DND-41 (cell line): ENCODE measurements at regions not wholly inside any gene's neighbourhood (a gene's known extent, or its start where the extent isn't known, plus 50 kb on each side); places are given as distances from the start of the nearest gene placed in this dataset.

Experiments
- ATAC-seq: fragments of 200-7000 bp; cut with Tn5 transposase; 3 replicates; pipeline ENCODE4 v1.9.1; 2021; ENCODE audit warnings: low read depth; ENCODE audit not compliant: insufficient read depth
- DNase-seq: peaks from one replicate; pipeline ENCODE4 v3.0.0-alpha.2; 2020
- H2AFZ ChIP-seq: 2 replicates; pipeline ENCODE4 v1.6.0; 2012; ENCODE audit warnings: low read depth, low read length
- H3K27ac ChIP-seq: 2 replicates; pipeline ENCODE4 v1.5.1; 2012; ENCODE audit warnings: low read length, inconsistent platforms
- H3K27me3 ChIP-seq: fragments of 200-600 bp; sonication (generic); 2 replicates; pipeline ENCODE4 v1.6.0; 2012; ENCODE audit warnings: low read length, mild to moderate bottlenecking, inconsistent platforms; ENCODE audit not compliant: insufficient read depth, poor library complexity
- H3K36me3 ChIP-seq: 2 replicates; pipeline ENCODE4 v1.5.1; 2012; ENCODE audit warnings: low read length, inconsistent platforms; ENCODE audit not compliant: insufficient read depth
- H3K4me1 ChIP-seq: 2 replicates; pipeline ENCODE4 v1.5.1; 2012; ENCODE audit warnings: mild to moderate bottlenecking, low read length; ENCODE audit not compliant: insufficient read depth
- H3K4me2 ChIP-seq: 2 replicates; pipeline ENCODE4 v1.6.0; 2012; ENCODE audit warnings: mild to moderate bottlenecking, moderate library complexity, low read length, inconsistent platforms; ENCODE audit not compliant: insufficient read depth
- H3K4me3 ChIP-seq, 2 experiments: fragments of 200-600 bp in 1 of 2; shearing (Covaris generic) in 1 of 2; 2 replicates each; pipeline ENCODE4 v1.5.1; 2012 to 2016; ENCODE audit warnings: inconsistent platforms in 2 of 2, low read length in 2 of 2, mild to moderate bottlenecking in 2 of 2, low read depth in 1 of 2, moderate library complexity in 1 of 2
- H3K79me2 ChIP-seq: 2 replicates; pipeline ENCODE4 v1.6.0; 2012; ENCODE audit warnings: low read length, inconsistent platforms; ENCODE audit not compliant: insufficient read depth
- H3K9ac ChIP-seq: 2 replicates; pipeline ENCODE4 v1.6.0; 2012; ENCODE audit warnings: low read depth, mild to moderate bottlenecking, inconsistent platforms, low read length, moderate library complexity
- H3K9me3 ChIP-seq: 2 replicates; pipeline ENCODE4 v1.5.1; 2012; ENCODE audit warnings: low read length, moderate library complexity, mild to moderate bottlenecking, inconsistent platforms; ENCODE audit not compliant: insufficient read depth, severe bottlenecking
- H4K20me1 ChIP-seq: 2 replicates; pipeline ENCODE4 v1.6.0; 2012; ENCODE audit warnings: low read length; ENCODE audit not compliant: insufficient read depth
- CTCF ChIP-seq: IDR thresholded peaks from 2 replicates; pipeline ENCODE4 v1.5.1; 2012; ENCODE audit warnings: borderline replicate concordance, low read length, moderate library complexity, mild to moderate bottlenecking; ENCODE audit not compliant: poor library complexity, severe bottlenecking; ENCODE audit errors: extremely low read depth
- EZH2 ChIP-seq: IDR thresholded peaks from 3 replicates; pipeline ENCODE4 v1.6.1; 2012; ENCODE audit warnings: borderline replicate concordance, low read depth, mild to moderate bottlenecking, moderate library complexity, low read length, inconsistent platforms; ENCODE audit not compliant: severe bottlenecking

- TF ChIP-seq EZH2 (no peak), CTCF (no peak)
- no peaks in the 10 kb centered on the region for H3K79me2 ChIP-seq
- no peaks in the 10 kb centered on the region for H3K27me3 ChIP-seq
These were observed 672.3 kb downstream of the LRRC70 start for GRCh38 chr5:63250939-63251338.

GRCh38 chr5:63249960-63250359 lies 671.3 kb downstream of the LRRC70 start:
- H3K36me3 ChIP-seq, result no peaks in the 10 kb centered on the region

More at GRCh38 chr5:63250939-63251338, 672.3 kb downstream of the LRRC70 start:
- H2AFZ ChIP-seq, result no peak overlapping the region
- H4K20me1 ChIP-seq, result no peaks in the 10 kb centered on the region
- no peaks in the 10 kb centered on the region for H3K36me3 ChIP-seq
- DNase-seq (no peak), ATAC-seq (no peak)
- no peak overlapping the region for H3K4me3 ChIP-seq
- H3K27ac ChIP-seq, result no peak overlapping the region
- H3K4me2 ChIP-seq, result no peak overlapping the region
- no peak overlapping the region for H3K9ac ChIP-seq
- H3K4me1 ChIP-seq, result no peaks in the 10 kb centered on the region
- H3K9me3 ChIP-seq, result no peaks in the 10 kb centered on the region

GRCh38 chr5:63247651-63248050 lies 669.0 kb downstream of the LRRC70 start:
- Histone ChIP-seq H3K36me3 (no peaks in the 10 kb centered on the region), H3K9me3 (no peaks in the 10 kb centered on the region), H3K4me3 (no peak overlapping the region), H3K4me2 (no peak overlapping the region), H2AFZ (no peak overlapping the region), H4K20me1 (no peaks in the 10 kb centered on the region), H3K4me1 (no peaks in the 10 kb centered on the region), H3K9ac (no peak overlapping the region), H3K27me3 (no peaks in the 10 kb centered on the region), H3K27ac (no peak overlapping the region), H3K79me2 (no peaks in the 10 kb centered on the region)
- no peak for DNase-seq
- no peak for TF ChIP-seq EZH2
- no peak for TF ChIP-seq CTCF
- no peak for ATAC-seq

More at GRCh38 chr5:63249960-63250359, 671.3 kb downstream of the LRRC70 start:
- no peaks in the 10 kb centered on the region for H3K4me1 ChIP-seq
- no peak overlapping the region for H2AFZ ChIP-seq
- DNase-seq (no peak), ATAC-seq (no peak)
- no peak overlapping the region for H3K9ac ChIP-seq
- no peak overlapping the region for H3K27ac ChIP-seq
- H3K27me3 ChIP-seq, result no peaks in the 10 kb centered on the region
- H3K9me3 ChIP-seq, result no peaks in the 10 kb centered on the region
- H3K4me3 ChIP-seq, result no peak overlapping the region
- no peak for TF ChIP-seq EZH2
- TF ChIP-seq CTCF, result no peak
- H4K20me1 ChIP-seq, result no peaks in the 10 kb centered on the region
- H3K4me2 ChIP-seq, result no peak overlapping the region
- H3K79me2 ChIP-seq, result no peaks in the 10 kb centered on the region

- no peak overlapping the region for H3K9ac ChIP-seq
- no peaks in the 10 kb centered on the region for H3K27me3 ChIP-seq
- TF ChIP-seq CTCF, result no peak
- TF ChIP-seq EZH2, result no peak
- H3K4me3 ChIP-seq, result no peak overlapping the region
- H3K36me3 ChIP-seq, result no peaks in the 10 kb centered on the region
- DNase-seq (no peak), ATAC-seq (no peak)
- no peaks in the 10 kb centered on the region for H3K9me3 ChIP-seq
- no peaks in the 10 kb centered on the region for H4K20me1 ChIP-seq
- no peaks in the 10 kb centered on the region for H3K79me2 ChIP-seq
- H3K27ac ChIP-seq, result no peak overlapping the region
- H3K4me1 ChIP-seq, result no peaks in the 10 kb centered on the region
- no peak overlapping the region for H2AFZ ChIP-seq
- no peak overlapping the region for H3K4me2 ChIP-seq
These were observed 666.7 kb downstream of the LRRC70 start for GRCh38 chr5:63245271-63245670.
